ENCODE measurements at regions not wholly inside any gene's neighbourhood (a gene's known extent, or its start where the extent isn't known, plus 50 kb on each side); places are given as distances from the start of the nearest gene placed in this dataset.

DNA sequence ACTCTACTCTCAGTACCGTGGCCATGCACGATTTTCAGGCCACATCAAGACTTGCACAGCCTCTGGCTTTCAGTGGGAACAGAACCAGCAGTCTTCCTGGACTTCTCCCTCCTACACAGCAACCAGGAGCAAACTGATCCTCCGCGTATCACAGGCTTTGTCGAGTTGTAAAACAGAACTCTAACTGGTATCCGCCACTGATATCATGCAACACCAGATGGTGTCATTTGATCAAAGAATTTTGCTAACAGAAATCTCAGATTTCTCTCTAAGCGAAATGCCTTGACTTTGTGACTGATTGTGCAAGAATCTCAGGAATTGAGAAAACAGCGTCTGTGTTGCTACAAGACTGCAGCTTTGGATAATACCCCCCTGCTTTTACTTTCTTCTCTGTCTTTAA lies 85.7 kb downstream of the COPS8 start:
- H3K27ac ChIP-seq, result no peak overlapping the region
- TF ChIP-seq, protein P1, sequence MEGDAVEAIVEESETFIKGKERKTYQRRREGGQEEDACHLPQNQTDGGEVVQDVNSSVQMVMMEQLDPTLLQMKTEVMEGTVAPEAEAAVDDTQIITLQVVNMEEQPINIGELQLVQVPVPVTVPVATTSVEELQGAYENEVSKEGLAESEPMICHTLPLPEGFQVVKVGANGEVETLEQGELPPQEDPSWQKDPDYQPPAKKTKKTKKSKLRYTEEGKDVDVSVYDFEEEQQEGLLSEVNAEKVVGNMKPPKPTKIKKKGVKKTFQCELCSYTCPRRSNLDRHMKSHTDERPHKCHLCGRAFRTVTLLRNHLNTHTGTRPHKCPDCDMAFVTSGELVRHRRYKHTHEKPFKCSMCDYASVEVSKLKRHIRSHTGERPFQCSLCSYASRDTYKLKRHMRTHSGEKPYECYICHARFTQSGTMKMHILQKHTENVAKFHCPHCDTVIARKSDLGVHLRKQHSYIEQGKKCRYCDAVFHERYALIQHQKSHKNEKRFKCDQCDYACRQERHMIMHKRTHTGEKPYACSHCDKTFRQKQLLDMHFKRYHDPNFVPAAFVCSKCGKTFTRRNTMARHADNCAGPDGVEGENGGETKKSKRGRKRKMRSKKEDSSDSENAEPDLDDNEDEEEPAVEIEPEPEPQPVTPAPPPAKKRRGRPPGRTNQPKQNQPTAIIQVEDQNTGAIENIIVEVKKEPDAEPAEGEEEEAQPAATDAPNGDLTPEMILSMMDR (conservative IDR thresholded peaks at IDR 0.05), result no peak
- TF ChIP-seq ZFX (IDR thresholded peaks at IDR 0.05), result no peak

DNA sequence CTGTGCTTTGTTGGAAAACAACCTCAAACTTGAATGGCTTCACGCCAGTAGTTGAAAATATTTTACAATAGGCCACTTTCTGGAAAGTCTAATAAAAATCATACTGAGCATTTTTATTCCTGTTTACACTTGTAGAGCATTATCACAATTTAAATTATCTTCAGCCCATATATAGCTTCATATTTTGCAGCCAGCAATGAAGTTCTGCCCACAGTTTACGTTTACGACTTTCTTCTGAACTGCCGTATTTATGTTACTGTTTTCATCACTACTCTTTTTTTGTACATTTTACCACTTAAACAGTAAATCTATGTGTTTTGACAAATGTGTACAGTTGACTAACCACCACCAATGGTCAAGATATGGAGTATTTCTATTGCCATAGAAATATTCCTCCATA lies 86.2 kb downstream of the COPS8 start:
- H3K27ac ChIP-seq, result no peak overlapping the region
- TF ChIP-seq, protein P1 (conservative IDR thresholded peaks at IDR 0.05), result no peak
- TF ChIP-seq ZFX (IDR thresholded peaks at IDR 0.05), result no peak

DNA sequence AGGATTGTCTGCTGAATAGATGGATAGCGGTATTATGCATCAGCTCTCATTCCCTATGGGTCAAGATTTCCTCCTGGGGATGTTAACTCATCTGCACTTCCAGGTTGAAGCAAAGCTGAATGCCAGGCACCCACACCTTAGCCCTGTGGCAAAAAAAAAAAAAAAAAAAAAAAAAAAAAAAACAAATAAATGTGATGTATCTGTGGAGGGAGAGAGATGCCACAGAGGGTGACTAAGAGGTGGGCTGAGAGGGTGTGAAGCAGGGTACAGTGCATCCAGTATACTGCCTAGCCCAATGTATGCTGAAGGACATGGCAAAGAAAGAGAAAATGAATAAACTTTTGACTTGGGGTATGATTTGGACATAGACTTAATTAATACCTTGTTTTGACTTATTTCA lies 91.4 kb downstream of the COPS8 start:
- no peak overlapping the region for H3K27ac ChIP-seq
- TF ChIP-seq, protein P1 (conservative IDR thresholded peaks at IDR 0.05), result no peak
- TF ChIP-seq ZFX (IDR thresholded peaks at IDR 0.05), result no peak

DNA sequence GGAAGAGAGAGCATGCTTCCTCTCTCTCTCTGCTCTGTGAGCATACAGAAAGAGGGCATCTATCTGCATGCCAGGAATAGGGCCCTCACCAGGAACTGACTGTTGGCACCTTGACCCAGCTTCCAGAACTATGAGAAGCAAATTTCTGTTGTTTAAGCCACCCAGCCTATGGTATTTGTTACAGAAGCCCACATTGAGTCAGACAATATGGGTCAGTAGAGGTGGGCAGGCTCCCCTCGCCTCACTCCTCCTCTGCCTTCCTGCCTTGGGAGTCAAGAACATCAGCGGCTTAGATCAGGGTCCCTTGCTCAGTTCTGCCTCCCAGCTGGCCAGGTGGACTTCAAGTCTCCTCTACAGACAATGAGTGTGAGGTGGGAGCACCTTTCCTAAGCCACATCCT lies 92.3 kb downstream of the COPS8 start:
- H3K27ac ChIP-seq, result no peak overlapping the region
- TF ChIP-seq, protein P1 (conservative IDR thresholded peaks at IDR 0.05), result no peak
- no peak for TF ChIP-seq ZFX (IDR thresholded peaks at IDR 0.05)

DNA sequence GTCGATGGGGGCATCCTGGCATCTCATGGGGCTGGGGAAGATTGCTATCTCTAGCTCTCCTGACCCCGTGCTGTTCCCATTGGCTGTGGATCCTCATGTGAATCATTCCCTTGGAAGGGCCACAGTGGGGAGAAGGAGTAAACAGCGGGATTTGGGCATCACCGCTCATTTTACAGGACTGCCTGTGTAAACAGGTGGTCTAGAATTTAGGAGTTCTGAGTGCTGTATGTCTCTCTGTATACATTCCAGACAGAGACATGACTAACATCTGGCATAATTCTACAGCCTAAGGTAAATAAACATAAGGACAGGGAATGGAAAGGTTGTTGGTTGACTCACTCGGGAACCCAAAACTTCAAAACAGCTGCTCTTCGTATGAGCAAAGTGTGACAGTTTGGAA lies 92.7 kb downstream of the COPS8 start:
- H3K27ac ChIP-seq, result no peak overlapping the region
- TF ChIP-seq, protein P1 (conservative IDR thresholded peaks at IDR 0.05), result no peak
- no peak for TF ChIP-seq ZFX (IDR thresholded peaks at IDR 0.05)

- TF ChIP-seq, protein P1 (conservative IDR thresholded peaks at IDR 0.05), result no peak
- TF ChIP-seq ZFX (IDR thresholded peaks at IDR 0.05), result no peak
Observed at GRCh38 chr2:237179161-237179560, 93.5 kb downstream of the COPS8 start.

DNA sequence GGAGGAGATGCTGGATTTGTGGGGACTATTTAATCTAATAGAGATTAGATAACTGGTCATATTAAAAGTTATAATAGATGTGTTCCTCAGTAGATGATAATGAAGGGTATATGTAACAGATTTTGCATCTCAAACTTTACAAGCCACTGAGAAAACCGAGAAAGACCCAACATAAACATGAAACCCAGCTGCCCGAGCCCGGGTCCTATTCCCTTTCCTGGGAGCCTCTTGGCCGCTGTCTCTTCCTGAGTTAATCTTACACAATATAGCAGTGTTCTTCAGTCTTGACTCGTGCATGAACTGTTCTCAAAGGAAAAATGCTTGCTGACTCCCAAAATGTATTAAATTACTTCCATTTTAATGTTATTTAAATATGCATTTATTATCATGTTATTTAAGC lies 94.5 kb downstream of the COPS8 start:
- H3K27ac ChIP-seq, result no peak overlapping the region
- TF ChIP-seq, protein P1 (conservative IDR thresholded peaks at IDR 0.05), result no peak
- no peak for TF ChIP-seq ZFX (IDR thresholded peaks at IDR 0.05)

More at GRCh38 chr2:237179161-237179560, 93.5 kb downstream of the COPS8 start:
- no peak overlapping the region for H3K27ac ChIP-seq
